Effector memory CD8-positive, alpha-beta T cell (primary cell): ENCODE measurements at regions not wholly inside any gene's neighbourhood (a gene's known extent, or its start where the extent isn't known, plus 50 kb on each side); places are given as distances from the start of the nearest gene placed in this dataset.
"Not testable (repeated sequence)": the region's sequence is repeated elsewhere in the genome, so short reads cannot be mapped to it uniquely, and the experiment has no call there.

Experiments used
- ATAC-seq: fragments of 150-1000 bp; cut with Tn5 transposase; replicated peaks from 2 replicates; pipeline ENCODE4 v1.10.0; 2021; ENCODE audit warnings: mild to moderate bottlenecking, moderate library complexity
- DNase-seq, 3 experiments: peaks; one replicate each; pipeline ENCODE4 v3.0.0; 2021
- H3K27ac Mint-ChIP-seq, 2 donors: one replicate each; pipeline ENCODE4 v1.8.0; 2022; ENCODE audit warnings: mild to moderate bottlenecking in 2 of 2, mixed read lengths in 2 of 2, moderate library complexity in 2 of 2
- H3K27me3 Mint-ChIP-seq, 2 donors: one replicate each; pipeline ENCODE4 v1.8.0; 2022; ENCODE audit warnings: mixed read lengths in 2 of 2
- H3K36me3 Mint-ChIP-seq: one replicate; pipeline ENCODE4 v1.8.0; 2022; ENCODE audit warnings: mild to moderate bottlenecking, moderate library complexity, mixed read lengths; ENCODE audit not compliant: insufficient read depth
- H3K4me1 Mint-ChIP-seq, 2 donors: one replicate each; pipeline ENCODE4 v1.8.0; 2022; ENCODE audit warnings: low read depth in 2 of 2, mixed read lengths in 2 of 2
- H3K4me3 Mint-ChIP-seq, 2 donors: one replicate each; pipeline ENCODE4 v1.8.0; 2022; ENCODE audit warnings: mild to moderate bottlenecking in 2 of 2, mixed read lengths in 2 of 2, moderate library complexity in 2 of 2
- H3K9me3 Mint-ChIP-seq, 2 donors: one replicate each; pipeline ENCODE4 v1.8.0; 2022; ENCODE audit warnings: mixed read lengths in 2 of 2

DNA sequence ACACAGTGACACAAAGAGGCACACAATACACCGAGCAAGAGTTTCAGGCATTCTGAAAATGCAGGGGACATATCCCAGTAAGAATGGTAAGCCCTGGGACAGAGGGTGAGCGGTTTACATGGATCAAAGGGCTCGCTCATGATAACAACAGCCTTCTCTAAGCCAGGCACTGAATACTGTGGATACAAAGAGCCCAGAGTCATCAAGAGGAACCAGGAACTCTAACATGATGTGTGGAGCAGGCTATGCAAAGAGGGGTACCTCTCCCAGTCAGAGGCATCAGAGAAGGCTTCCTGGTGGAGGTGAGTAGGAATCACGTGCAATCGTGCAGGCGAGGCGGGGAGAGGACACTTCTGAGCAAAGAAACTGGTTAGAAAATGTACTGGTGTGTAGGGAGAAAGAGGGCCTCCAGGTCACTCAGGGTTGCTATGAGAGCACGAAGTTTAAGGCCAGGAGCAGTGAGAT is 76.9 kb upstream of the EEA1 start:
- H3K4me1 Mint-ChIP-seq = no peaks in the 10 kb centered on the region
- H3K36me3 Mint-ChIP-seq = no peaks in the 10 kb centered on the region
- H3K27me3 Mint-ChIP-seq = peaks cover 0 to 8% of the 10 kb centered on the region in 2 donors
- H3K9me3 Mint-ChIP-seq = no peaks in the 10 kb centered on the region
- no peak for ATAC-seq
- no peak overlapping the region for H3K27ac Mint-ChIP-seq
- DNase-seq = no peak
- no peak overlapping the region for H3K4me3 Mint-ChIP-seq

DNA sequence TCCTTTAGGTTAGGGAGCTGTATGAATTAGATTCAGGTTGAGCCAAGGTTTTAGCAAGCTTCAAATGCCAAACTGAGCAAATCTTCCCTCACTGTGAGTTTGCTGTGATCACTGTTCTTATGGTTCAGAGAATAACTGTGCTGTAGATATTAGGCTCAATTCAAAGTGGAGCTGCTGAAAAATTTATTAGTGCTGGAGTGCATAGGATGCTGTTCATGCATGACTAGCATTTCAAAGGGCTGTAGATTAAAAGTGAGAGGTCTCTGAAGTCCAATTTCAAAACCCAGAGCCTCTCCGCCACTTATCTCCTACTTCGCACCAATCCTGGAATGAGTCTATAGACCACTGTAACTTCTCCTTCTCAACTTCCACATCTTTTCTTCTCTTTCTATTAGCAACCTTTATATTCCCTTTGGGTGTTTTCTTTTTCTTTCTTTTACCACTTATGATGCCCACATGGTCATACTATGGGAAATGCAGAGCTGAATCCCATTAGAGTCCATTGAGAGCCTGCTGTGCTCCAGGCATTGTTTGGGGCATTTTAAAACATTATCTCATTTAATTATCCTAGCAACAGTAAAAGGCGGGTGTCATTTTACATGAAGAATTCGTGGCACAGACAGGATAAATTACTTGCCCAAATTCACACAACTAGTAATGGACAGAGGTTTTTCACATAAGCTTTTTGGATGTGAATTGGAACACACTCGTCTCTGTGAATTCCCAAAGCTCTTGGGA is 77.5 kb upstream of the EEA1 start:
- no peak for DNase-seq
- Mint-ChIP-seq H3K9me3 (no peaks in the 10 kb centered on the region), H3K4me3 (no peak overlapping the region), H3K27ac (no peak overlapping the region), H3K4me1 (no peaks in the 10 kb centered on the region), H3K36me3 (no peaks in the 10 kb centered on the region), H3K27me3 (peaks cover 0 to 6% of the 10 kb centered on the region in 2 donors)
- no peak for ATAC-seq

GRCh38 chr12:93007544-93007943 is 78.4 kb upstream of the EEA1 start:
- Mint-ChIP-seq H3K9me3 (no peaks in the 10 kb centered on the region), H3K27me3 (peaks cover 0 to under 1% of the 10 kb centered on the region in 2 donors), H3K4me3 (no peak overlapping the region), H3K36me3 (no peaks in the 10 kb centered on the region), H3K27ac (no peak overlapping the region), H3K4me1 (no peaks in the 10 kb centered on the region)
- ATAC-seq (no peak), DNase-seq (no peak)

DNA sequence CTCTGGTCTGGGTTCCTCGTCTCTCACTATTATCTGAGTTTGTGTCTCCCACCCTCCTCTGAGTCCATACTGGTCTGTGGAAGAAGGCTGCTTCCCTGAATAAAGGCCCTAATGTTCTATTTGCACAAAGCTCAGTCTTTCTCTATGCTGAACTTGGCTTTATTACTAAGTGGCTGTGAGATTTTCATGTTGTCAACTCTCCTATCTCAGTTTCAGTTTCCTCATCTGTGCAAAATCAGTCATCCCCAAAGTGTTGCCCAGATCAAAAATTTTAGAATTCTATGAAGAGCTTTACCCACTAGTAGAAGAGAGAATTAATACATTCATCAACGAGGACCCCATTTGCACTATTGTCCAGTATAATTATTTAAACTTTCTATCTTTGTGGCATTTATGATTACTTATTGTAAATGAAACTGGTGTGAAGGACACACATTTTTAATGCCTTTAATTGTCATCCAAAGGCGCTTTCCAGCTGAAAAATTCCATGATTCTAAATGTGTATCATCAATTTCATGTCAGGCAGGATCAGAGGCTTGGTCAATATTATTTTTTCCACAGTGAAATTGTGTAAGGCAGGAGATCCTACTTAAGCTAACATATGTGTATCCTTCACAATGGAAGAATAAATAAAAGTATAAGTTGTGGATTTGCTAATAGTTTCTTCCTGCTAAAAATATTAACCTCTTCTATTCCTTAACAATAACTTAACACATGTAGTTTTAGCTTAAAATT is 79.1 kb upstream of the EEA1 start:
- Mint-ChIP-seq H3K27me3 (no peaks in the 10 kb centered on the region), H3K4me1 (no peaks in the 10 kb centered on the region), H3K9me3 (no peaks in the 10 kb centered on the region), H3K36me3 (no peaks in the 10 kb centered on the region), H3K4me3 (no peak overlapping the region), H3K27ac (no peak overlapping the region)
- DNase-seq = no peak
- ATAC-seq = no peak

GRCh38 chr12:93008880-93009279 is 79.8 kb upstream of the EEA1 start:
- H3K4me3 Mint-ChIP-seq, H3K27me3 Mint-ChIP-seq: not testable (repeated sequence)

GRCh38 chr12:93009533-93009932 is 80.4 kb upstream of the EEA1 start:
- no peak for ATAC-seq
- Mint-ChIP-seq H3K27me3 (peaks cover 0 to 5% of the 10 kb centered on the region in 2 donors), H3K27ac (no peak overlapping the region), H3K36me3 (no peaks in the 10 kb centered on the region), H3K4me1 (no peaks in the 10 kb centered on the region), H3K4me3 (no peak overlapping the region), H3K9me3 (no peaks in the 10 kb centered on the region)
- no peak for DNase-seq

More at GRCh38 chr12:93008880-93009279, 79.8 kb upstream of the EEA1 start:
- H3K4me1 Mint-ChIP-seq, DNase-seq, H3K36me3 Mint-ChIP-seq, H3K27ac Mint-ChIP-seq, ATAC-seq, H3K9me3 Mint-ChIP-seq: not testable (repeated sequence)

DNA sequence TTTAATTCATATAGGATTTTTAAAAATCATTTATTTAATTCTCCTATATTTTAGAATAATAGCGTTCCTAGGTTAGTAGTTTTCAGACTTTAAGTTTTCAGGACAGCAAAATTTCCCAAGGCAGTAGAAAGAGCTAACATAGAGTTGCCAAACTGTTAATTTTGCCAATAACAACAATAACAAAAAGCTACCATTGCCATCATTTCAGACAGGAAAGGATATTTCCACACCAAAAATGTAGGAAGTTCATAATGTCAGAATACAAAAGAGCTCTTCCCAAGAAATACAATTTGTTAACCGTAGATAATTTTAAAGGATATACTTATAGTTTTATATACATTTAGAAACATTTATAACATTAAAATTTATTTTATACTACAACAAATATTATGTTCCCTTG is 81.4 kb upstream of the EEA1 start:
- ATAC-seq (no peak), DNase-seq (no peak)
- Mint-ChIP-seq H3K4me1 (no peaks in the 10 kb centered on the region), H3K36me3 (no peaks in the 10 kb centered on the region), H3K27ac (no peak overlapping the region), H3K4me3 (no peak overlapping the region), H3K9me3 (no peaks in the 10 kb centered on the region), H3K27me3 (peaks cover 0 to 6% of the 10 kb centered on the region in 2 donors)

DNA sequence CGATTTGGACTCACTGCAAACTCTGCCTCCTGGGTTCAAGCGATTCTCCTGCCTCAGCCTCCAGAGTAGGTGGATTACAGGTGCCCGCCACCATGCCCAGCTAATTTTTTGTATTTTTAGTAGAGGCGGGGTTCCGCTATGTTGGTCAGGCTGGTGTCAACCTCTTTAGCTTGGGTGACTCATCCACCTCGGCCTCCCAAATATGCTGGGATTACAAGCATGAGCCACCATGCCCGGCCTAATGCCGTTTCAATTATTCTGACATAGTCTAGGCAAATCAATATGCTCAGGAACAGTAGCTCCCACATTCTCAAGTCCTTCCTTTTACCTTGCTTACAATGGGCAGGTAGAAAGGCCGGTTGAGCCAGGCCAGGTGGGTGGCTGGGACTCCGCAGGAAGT is 82.0 kb upstream of the EEA1 start:
- ATAC-seq = no peak
- Mint-ChIP-seq H3K9me3 (no peaks in the 10 kb centered on the region), H3K4me3 (no peak overlapping the region), H3K4me1 (peaks cover 0 to 1% of the 10 kb centered on the region in 2 donors), H3K27me3 (peaks cover 0 to 6% of the 10 kb centered on the region in 2 donors), H3K27ac (no peak overlapping the region), H3K36me3 (no peaks in the 10 kb centered on the region)
- DNase-seq = no peak

DNA sequence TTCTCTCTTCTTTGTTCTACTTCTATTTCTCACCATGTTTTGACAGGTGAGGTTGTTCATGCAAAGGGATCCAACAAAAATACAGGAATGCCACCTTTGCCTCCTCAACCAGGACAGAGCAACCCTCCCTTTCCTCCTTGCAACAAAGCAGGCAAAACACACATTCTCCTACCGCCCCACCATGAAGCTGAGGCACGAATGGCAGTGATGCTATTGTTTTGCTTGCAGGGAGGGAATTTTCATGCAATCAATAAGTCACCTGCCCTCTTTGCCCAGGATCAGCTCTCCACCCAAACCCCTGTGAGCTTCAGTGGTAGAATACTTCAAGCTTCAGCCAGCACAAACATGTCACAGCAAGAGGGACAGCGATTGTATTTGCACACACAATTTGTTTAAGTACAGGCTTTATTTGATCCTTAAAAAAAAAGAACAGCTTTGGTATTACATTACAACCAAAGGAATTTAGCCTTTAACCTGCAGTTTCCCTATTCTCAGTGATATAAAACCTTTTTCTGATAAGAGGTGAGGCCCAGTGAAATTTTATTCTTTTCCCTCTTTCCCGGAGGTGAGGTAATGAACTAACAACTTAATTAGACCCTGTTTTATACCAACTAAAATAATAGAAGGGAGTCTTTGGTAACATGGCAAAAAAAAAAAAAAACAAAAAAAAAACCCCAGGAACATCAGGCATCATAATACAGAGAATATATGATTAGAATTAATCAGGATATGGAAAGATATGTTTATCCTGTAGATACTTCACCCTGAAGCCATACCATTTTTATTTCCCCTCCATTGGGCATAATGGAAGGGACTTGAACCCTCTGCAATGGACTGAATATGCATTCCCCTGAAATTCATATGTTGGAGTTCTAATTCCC is 87.0 kb upstream of the EEA1 start:
- H3K36me3 Mint-ChIP-seq = no peaks in the 10 kb centered on the region
- ATAC-seq (no peak), DNase-seq (no peak)
- peaks cover 12 to 13% of the 10 kb centered on the region in 2 donors for H3K27me3 Mint-ChIP-seq
- H3K27ac Mint-ChIP-seq = no peak overlapping the region
- no peak overlapping the region for H3K4me3 Mint-ChIP-seq
- peaks cover 0 to 1% of the 10 kb centered on the region in 2 donors for H3K4me1 Mint-ChIP-seq
- no peaks in the 10 kb centered on the region for H3K9me3 Mint-ChIP-seq

DNA sequence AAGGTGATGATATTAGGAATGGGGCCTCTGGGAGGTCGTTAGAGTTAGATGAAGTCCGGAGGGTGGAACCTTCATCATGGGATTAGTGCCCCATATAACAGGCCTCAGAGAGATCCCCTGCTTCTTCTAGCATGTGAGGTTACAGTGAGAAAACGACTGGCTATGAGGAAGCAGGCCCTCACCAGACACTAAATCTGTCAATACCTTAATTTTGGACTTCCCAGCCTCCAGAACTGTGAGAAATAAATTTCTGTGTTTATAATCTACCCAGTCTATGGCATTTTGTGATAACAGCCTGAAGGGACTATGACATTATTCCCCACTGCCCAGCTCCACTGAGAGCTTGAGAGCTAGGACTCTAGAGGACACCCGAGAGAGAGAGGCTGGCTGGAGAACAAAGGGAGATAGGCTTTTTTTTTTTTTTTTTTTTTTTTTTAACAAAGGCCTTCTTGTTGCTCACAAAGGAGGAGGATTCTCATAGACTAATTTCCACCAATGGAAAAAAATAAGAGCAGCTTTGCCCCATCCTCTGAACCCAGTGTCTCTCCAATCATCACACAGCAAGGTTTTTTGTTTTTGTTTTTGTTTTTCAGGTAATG is 87.8 kb upstream of the EEA1 start:
- H3K4me3 Mint-ChIP-seq = no peak overlapping the region
- H3K27ac Mint-ChIP-seq = no peak overlapping the region
- ATAC-seq (no peak), DNase-seq (no peak)
- H3K36me3 Mint-ChIP-seq = no peaks in the 10 kb centered on the region
- H3K4me1 Mint-ChIP-seq = peaks cover 0 to 1% of the 10 kb centered on the region in 2 donors
- H3K27me3 Mint-ChIP-seq = peaks cover 12 to 13% of the 10 kb centered on the region in 2 donors
- H3K9me3 Mint-ChIP-seq = no peaks in the 10 kb centered on the region

DNA sequence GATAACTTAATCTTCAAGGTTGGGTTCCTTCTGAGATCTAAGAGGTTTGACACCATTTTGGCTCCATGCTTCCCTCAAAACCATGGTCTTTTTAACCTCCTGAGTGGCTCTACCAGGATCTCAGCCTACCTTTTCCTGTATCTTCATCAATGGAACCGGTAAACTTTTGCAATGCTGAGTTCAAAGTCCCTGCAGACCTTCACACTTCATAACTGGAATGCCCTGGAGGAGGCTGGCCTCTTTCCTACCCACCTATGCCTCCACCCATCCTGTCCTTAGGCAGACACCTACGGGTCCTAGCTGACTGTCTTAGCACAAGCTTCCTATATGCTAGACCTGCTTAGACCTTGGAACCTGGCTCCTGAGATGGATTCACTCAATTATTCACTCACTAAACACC is 89.5 kb upstream of the EEA1 start:
- Mint-ChIP-seq H3K27ac (no peak overlapping the region), H3K4me3 (no peak overlapping the region), H3K36me3 (no peaks in the 10 kb centered on the region), H3K9me3 (no peaks in the 10 kb centered on the region), H3K27me3 (peaks cover 12 to 13% of the 10 kb centered on the region in 2 donors), H3K4me1 (peaks cover 0 to 1% of the 10 kb centered on the region in 2 donors)
- DNase-seq (no peak), ATAC-seq (no peak)

DNA sequence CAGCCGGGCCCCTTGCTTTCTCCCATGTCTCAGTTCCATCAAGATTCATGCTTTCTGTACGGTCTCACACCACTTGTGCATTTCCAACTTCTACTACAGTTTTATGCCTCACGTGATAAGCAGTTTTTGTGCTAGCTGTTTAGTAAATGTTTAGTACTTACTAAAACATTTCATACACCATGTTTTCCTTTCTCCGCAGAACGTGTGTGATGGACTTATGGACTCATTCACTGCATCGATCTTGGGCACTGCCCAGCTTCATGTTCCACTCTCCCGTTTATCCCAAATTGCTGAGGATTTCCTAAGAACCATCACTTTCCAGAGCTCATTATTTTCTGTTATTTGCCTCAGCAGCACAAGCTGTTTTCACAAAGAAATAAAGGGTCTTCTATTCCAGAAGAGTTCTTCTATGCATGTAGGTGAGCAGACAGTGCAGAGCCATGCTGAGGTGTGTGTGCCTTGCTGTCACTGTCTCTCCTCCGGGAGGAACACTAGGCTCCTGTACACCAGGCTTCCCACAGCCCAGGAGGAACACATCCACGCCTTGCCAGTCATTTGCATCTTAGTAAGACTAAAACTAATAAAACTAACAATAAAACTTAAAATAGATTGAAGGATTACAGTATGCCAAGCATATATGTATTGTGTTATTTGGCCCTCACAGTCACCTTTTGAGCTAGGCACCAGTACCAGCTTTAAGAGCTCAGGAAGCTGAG is 90.3 kb upstream of the EEA1 start:
- Mint-ChIP-seq H3K9me3 (no peaks in the 10 kb centered on the region), H3K4me1 (peaks cover 0 to 1% of the 10 kb centered on the region in 2 donors), H3K36me3 (no peaks in the 10 kb centered on the region), H3K27me3 (peaks cover 9 to 13% of the 10 kb centered on the region in 2 donors), H3K27ac (no peak overlapping the region), H3K4me3 (no peak overlapping the region)
- ATAC-seq (no peak), DNase-seq (no peak)
